Endothelial cell of umbilical vein (primary cell): ENCODE measurements at regions not wholly inside any gene's neighbourhood (a gene's known extent, or its start where the extent isn't known, plus 50 kb on each side); places are given as distances from the start of the nearest gene placed in this dataset.

Experiments used
- BruUV-seq: library from RNA; stranded (reverse); fragments of 400-500 nt; replicated peaks from 2 replicates; lab custom pipeline; 2021; lab: Mats Ljungman, UMichigan
- CTCF ChIA-PET: fragments of 300-600, 350-600 bp; sonication (Branson Sonifier 250); formaldehyde crosslinking; loops from one replicate; lab custom pipeline; 2021; ENCODE audit warnings: antibody characterized with exemption, inconsistent platforms; lab: Charles Lee
- POLR2A ChIA-PET: fragments of 300-600, 350-600 bp; sonication (Branson Sonifier 250); formaldehyde crosslinking; loops from one replicate; lab custom pipeline; 2021; ENCODE audit warnings: antibody characterized with exemption, inconsistent platforms; lab: Charles Lee
- DNase-seq: peaks from one replicate; pipeline ENCODE4 v3.0.0-alpha.2; 2011; ENCODE audit warnings: low read depth, low spot score
- FAIRE-seq: peaks from 2 replicates; lab custom pipeline; 2011; peaks lifted over from hg19 to GRCh38; lab: Jason Lieb, UNC
- H2AFZ ChIP-seq: 2 replicates; pipeline ENCODE4 v1.6.0; 2012; ENCODE audit warnings: low read depth, low read length, control low read depth, inconsistent platforms
- H3K27ac ChIP-seq: 2 replicates; pipeline ENCODE4 v1.5.1; 2011; ENCODE audit warnings: low read depth, mild to moderate bottlenecking, control low read depth, low read length, moderate library complexity; ENCODE audit not compliant: insufficient read depth
- H3K27me3 ChIP-seq, 2 experiments: 2 replicates each; pipeline versions ENCODE4 v1.6.0 to v1.6.1; 2011; ENCODE audit warnings: low read length in 2 of 2, mixed read lengths in 1 of 2; ENCODE audit not compliant: control insufficient read depth in 2 of 2, insufficient read depth in 2 of 2
- H3K36me3 ChIP-seq, 2 experiments: 2 replicates in 1 of 2; 3 replicates in 1 of 2; pipeline ENCODE4 v1.5.1; 2011; ENCODE audit warnings: low read length in 2 of 2, mild to moderate bottlenecking in 1 of 2, moderate library complexity in 1 of 2; ENCODE audit not compliant: control insufficient read depth in 2 of 2, insufficient read depth in 2 of 2; ENCODE audit errors: extremely low read depth in 1 of 2
- H3K4me1 ChIP-seq: 3 replicates; pipeline ENCODE4 v1.5.1; 2011; ENCODE audit warnings: mild to moderate bottlenecking, low read length; ENCODE audit not compliant: control insufficient read depth, insufficient read depth; ENCODE audit errors: extremely low read depth
- H3K4me2 ChIP-seq: 2 replicates; pipeline ENCODE4 v1.6.1; 2011; ENCODE audit warnings: low read length, control low read depth, mixed read lengths; ENCODE audit not compliant: insufficient read depth
- H3K4me3 ChIP-seq, 3 experiments: fragments of 200-600 bp in 1 of 3; sonication (generic), shearing (Covaris generic) in 1 of 3; replicated peaks in 1 of 3; 2 replicates each; pipeline ENCODE4 v1.5.1; 2011 to 2016; ENCODE audit warnings: control low read depth in 3 of 3, low read length in 3 of 3, mild to moderate bottlenecking in 2 of 3, inconsistent platforms in 1 of 3, low read depth in 1 of 3, moderate library complexity in 1 of 3; ENCODE audit not compliant: insufficient read depth in 1 of 3
- H3K79me2 ChIP-seq: 2 replicates; pipeline ENCODE4 v1.6.0; 2012; ENCODE audit warnings: low read length, inconsistent platforms; ENCODE audit not compliant: control insufficient read depth, insufficient read depth
- H3K9ac ChIP-seq: replicated peaks from 2 replicates; pipeline ENCODE3; 2011; ENCODE audit warnings: low read length, control low read depth; ENCODE audit not compliant: insufficient read depth; ENCODE audit errors: extremely low read depth
- H3K9me1 ChIP-seq: replicated peaks from 3 replicates; pipeline ENCODE4 v1.6.0; 2011; ENCODE audit warnings: mild to moderate bottlenecking, low read length; ENCODE audit not compliant: control insufficient read depth, insufficient read depth; ENCODE audit errors: extremely low read depth
- H3K9me3 ChIP-seq: replicated peaks from 2 replicates; pipeline ENCODE4 v1.5.1; 2012; ENCODE audit warnings: low read length, inconsistent platforms; ENCODE audit not compliant: control insufficient read depth, insufficient read depth
- H4K20me1 ChIP-seq: replicated peaks from 2 replicates; pipeline ENCODE3; 2011; ENCODE audit warnings: mild to moderate bottlenecking, low read length; ENCODE audit not compliant: control insufficient read depth, insufficient read depth; ENCODE audit errors: extremely low read depth
- EZH2 ChIP-seq: IDR thresholded peaks from 2 replicates; pipeline ENCODE4 v1.6.1; 2012; ENCODE audit warnings: borderline replicate concordance, low read depth, mild to moderate bottlenecking, moderate library complexity, low read length, inconsistent platforms; ENCODE audit not compliant: severe bottlenecking
- FOS ChIP-seq: IDR thresholded peaks from 2 replicates; pipeline ENCODE4 v1.6.1; 2011; ENCODE audit warnings: mild to moderate bottlenecking, low read length, moderate library complexity, borderline replicate concordance; ENCODE audit not compliant: insufficient read depth
- GATA2 ChIP-seq: IDR thresholded peaks from 2 replicates; pipeline ENCODE4 v1.7.0; 2011; ENCODE audit warnings: low read depth, mild to moderate bottlenecking, moderate library complexity, mixed read lengths, low read length; ENCODE audit not compliant: insufficient read length, insufficient read depth
- JUN ChIP-seq: IDR thresholded peaks from 2 replicates; pipeline ENCODE4 v1.6.1; 2011; ENCODE audit warnings: borderline replicate concordance, low read depth; ENCODE audit not compliant: insufficient read length, insufficient read depth
- POLR2A ChIP-seq: IDR thresholded peaks from 2 replicates; pipeline ENCODE4 v1.6.1; 2012; ENCODE audit warnings: low read depth, mild to moderate bottlenecking, control low read depth, low read length
- POLR2AphosphoS5 ChIP-seq: IDR thresholded peaks from 2 replicates; pipeline ENCODE4 v1.6.1; 2012; ENCODE audit warnings: low read depth, mild to moderate bottlenecking, control low read depth, low read length, moderate library complexity; ENCODE audit not compliant: insufficient read depth
- dilution Hi-C: fragments of 300-500 bp; cut with MboI; formaldehyde crosslinking; loops from one replicate; pipeline ENCODE4 v1.15.0; 2019; ENCODE audit warnings: low sequenced_read_pairs; ENCODE audit not compliant: extremely low pct_ligation_motif_present
- intact Hi-C: fragments of 100-400 bp; cut with micrococcal nuclease; formaldehyde crosslinking; loops from one replicate; pipeline ENCODE4 v1.10.0; 2022
- TF ChIP-seq, protein P1 (sequence below), 2 donors: IDR thresholded peaks; 1 replicate in 1 of 2; 2 replicates in 1 of 2; pipeline ENCODE4 v1.5.1; 2011; ENCODE audit warnings: low read length in 2 of 2, mild to moderate bottlenecking in 2 of 2, moderate library complexity in 2 of 2, control low read depth in 1 of 2, inconsistent platforms in 1 of 2, low read depth in 1 of 2; ENCODE audit not compliant: insufficient read depth in 1 of 2; ENCODE audit errors: extremely low read depth in 1 of 2
- TF ChIP-seq, protein P2 (sequence below): IDR thresholded peaks from 2 replicates; pipeline ENCODE4 v1.6.1; 2011; ENCODE audit not compliant: insufficient read depth, insufficient read length

DNA sequence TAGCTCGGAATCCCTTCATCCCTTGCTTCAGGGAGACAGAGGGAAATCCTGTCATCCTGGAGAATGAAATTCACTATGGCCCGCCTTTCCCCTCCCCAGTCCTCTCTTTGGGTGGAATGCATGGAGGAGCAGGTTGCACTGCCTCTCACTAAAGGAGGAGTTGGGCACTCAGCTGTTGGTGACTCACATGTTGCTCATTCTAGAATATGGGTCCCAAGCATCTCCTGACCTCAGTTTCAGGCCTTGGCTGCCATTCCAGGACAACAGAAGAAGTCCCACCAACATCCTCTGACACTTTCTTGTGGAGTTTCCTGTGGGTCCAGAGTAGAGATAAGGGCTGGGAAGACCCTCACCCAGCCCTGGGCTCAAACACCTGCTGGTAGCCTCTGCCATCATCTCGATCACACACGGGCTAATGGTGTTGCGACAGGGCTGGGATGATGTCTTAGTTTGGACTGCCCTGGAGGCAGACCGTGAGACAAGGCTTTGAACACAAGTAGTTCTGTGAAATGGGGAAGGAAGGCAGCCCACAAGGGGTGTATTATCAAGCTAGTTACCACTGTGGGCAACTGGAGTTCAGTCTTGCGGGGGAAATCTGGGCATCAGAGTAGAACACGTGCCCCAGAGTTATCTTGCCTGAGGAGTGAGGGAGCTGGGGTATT is 52.4 kb upstream of the RNF24 start:
- dilution Hi-C loops: no loop called here
- ChIA-PET CTCF (interaction anchor here (0.8 to 6.0 kb wide), 4 partner anchors 18 to 391 kb away, joined by 3 to 29 read pairs (median 6); partner anchors contain the start of gene RNF24), POLR2A (no interaction called here)
- no TSS peak for BruUV-seq
- Histone ChIP-seq H4K20me1 (no peaks in the 10 kb centered on the region), H3K4me2 (no peak overlapping the region), H2AFZ (no peak overlapping the region), H3K4me1 (peaks cover 41% of the 10 kb centered on the region), H3K27ac (no peak overlapping the region), H3K9me1 (no peaks in the 10 kb centered on the region), H3K79me2 (no peaks in the 10 kb centered on the region), H3K27me3 (no peaks in the 10 kb centered on the region), H3K4me3 (no peak overlapping the region), H3K36me3 (no peaks in the 10 kb centered on the region), H3K9me3 (no peaks in the 10 kb centered on the region), H3K9ac (no peak overlapping the region)
- FAIRE-seq (peak; percentile 90), DNase-seq (peak; percentile 44)
- TF ChIP-seq FOS (peak; percentile 83), POLR2AphosphoS5 (peak; percentile 29), GATA2 (peak; percentile 51)
- TF ChIP-seq, protein P1, sequence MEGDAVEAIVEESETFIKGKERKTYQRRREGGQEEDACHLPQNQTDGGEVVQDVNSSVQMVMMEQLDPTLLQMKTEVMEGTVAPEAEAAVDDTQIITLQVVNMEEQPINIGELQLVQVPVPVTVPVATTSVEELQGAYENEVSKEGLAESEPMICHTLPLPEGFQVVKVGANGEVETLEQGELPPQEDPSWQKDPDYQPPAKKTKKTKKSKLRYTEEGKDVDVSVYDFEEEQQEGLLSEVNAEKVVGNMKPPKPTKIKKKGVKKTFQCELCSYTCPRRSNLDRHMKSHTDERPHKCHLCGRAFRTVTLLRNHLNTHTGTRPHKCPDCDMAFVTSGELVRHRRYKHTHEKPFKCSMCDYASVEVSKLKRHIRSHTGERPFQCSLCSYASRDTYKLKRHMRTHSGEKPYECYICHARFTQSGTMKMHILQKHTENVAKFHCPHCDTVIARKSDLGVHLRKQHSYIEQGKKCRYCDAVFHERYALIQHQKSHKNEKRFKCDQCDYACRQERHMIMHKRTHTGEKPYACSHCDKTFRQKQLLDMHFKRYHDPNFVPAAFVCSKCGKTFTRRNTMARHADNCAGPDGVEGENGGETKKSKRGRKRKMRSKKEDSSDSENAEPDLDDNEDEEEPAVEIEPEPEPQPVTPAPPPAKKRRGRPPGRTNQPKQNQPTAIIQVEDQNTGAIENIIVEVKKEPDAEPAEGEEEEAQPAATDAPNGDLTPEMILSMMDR (IDR thresholded peaks at IDR 0.05; ENCODE audit: extremely low read depth in 1 of 2, insufficient read depth in 1 of 2, low read depth in 1 of 2, low read length in 2 of 2): no peak
- intact Hi-C loops: no loop called here

DNA sequence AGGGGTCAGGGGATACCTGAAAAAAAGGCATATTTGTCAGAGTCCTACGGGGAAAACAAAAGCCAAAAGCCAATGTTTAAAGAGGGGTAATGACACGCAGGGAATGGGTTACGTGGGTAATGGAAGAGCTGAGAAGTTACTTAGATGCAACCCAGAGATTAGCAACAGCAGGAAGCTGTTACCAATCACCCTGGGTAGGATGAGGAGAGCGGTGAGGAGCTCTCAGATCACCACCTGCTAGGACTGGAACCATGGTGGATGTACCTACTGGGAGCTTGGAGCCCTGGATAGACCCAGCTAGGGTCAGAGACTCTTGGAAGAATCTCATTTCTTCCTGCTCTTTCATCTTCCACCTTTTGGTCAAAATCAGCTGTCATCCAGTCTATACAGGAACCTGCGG is 51.2 kb upstream of the RNF24 start:
- Histone ChIP-seq H3K27ac (no peak overlapping the region), H3K27me3 (no peaks in the 10 kb centered on the region), H4K20me1 (no peaks in the 10 kb centered on the region), H3K9ac (no peak overlapping the region), H3K4me2 (no peak overlapping the region), H3K4me3 (no peak overlapping the region), H3K9me1 (no peaks in the 10 kb centered on the region), H3K36me3 (no peaks in the 10 kb centered on the region), H2AFZ (no peak overlapping the region), H3K9me3 (no peaks in the 10 kb centered on the region), H3K4me1 (peaks cover 41% of the 10 kb centered on the region), H3K79me2 (no peaks in the 10 kb centered on the region)
- ChIA-PET CTCF (interaction anchor here (1.7 to 6.0 kb wide), 3 partner anchors 19 to 53 kb away, joined by 4 to 29 read pairs (median 8); partner anchors contain the start of gene RNF24), POLR2A (no interaction called here)
- dilution Hi-C loops (no loop called here), intact Hi-C loops (no loop called here)
- no TSS peak for BruUV-seq
- DNase-seq (no peak), FAIRE-seq (no peak)
- TF ChIP-seq, protein P2, sequence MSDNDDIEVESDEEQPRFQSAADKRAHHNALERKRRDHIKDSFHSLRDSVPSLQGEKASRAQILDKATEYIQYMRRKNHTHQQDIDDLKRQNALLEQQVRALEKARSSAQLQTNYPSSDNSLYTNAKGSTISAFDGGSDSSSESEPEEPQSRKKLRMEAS: no peak
- TF ChIP-seq EZH2: no peak
- TF ChIP-seq POLR2A: no peak
- TF ChIP-seq POLR2AphosphoS5: no peak
- TF ChIP-seq GATA2: peak; percentile 11
- TF ChIP-seq, protein P1 (IDR thresholded peaks at IDR 0.05; ENCODE audit: extremely low read depth in 1 of 2, insufficient read depth in 1 of 2, low read depth in 1 of 2, low read length in 2 of 2): no peak
- TF ChIP-seq JUN: no peak
